SW480 (cell line): ENCODE measurements at regions not wholly inside any gene's neighbourhood (a gene's known extent, or its start where the extent isn't known, plus 50 kb on each side); places are given as distances from the start of the nearest gene placed in this dataset.
"Not testable (repeated sequence)": the region's sequence is repeated elsewhere in the genome, so short reads cannot be mapped to it uniquely, and the experiment has no call there.

Experiments used
- DNase-seq: peaks from one replicate; pipeline ENCODE4 v3.0.0-alpha.2; 2016; ENCODE audit warnings: low spot score

GRCh38 chr13:79187917-79188690 is 218.0 kb downstream of the RBM26 start:
- no peak for DNase-seq

- no peak for DNase-seq
These were observed 220.5 kb downstream of the RBM26 start for GRCh38 chr13:79185580-79185979.

- no peak for DNase-seq
These were observed 222.8 kb downstream of the RBM26 start for GRCh38 chr13:79183231-79183630.

GRCh38 chr13:79173691-79174090 is 232.4 kb downstream of the RBM26 start:
- not testable (repeated sequence) for DNase-seq

GRCh38 chr13:79172924-79173323 is 233.1 kb downstream of the RBM26 start:
- DNase-seq = not testable (repeated sequence)

- no peak for DNase-seq
These were observed 234.7 kb downstream of the RBM26 start for GRCh38 chr13:79171141-79172061.

- no peak for DNase-seq
These were observed 245.2 kb downstream of the RBM26 start for GRCh38 chr13:79160818-79161217.

- no peak for DNase-seq
These were observed 250.2 kb downstream of the RBM26 start for GRCh38 chr13:79155883-79156282.

- DNase-seq = no peak
These were observed 256.8 kb downstream of the RBM26 start for GRCh38 chr13:79149210-79149609.

GRCh38 chr13:79141082-79141481 is 265.0 kb downstream of the RBM26 start:
- DNase-seq = no peak

GRCh38 chr13:79128158-79128557 is 277.9 kb downstream of the RBM26 start:
- DNase-seq = peak; percentile 21

GRCh38 chr13:79126706-79127105 is 279.3 kb downstream of the RBM26 start:
- no peak for DNase-seq

- DNase-seq = no peak
These were observed 281.9 kb downstream of the RBM26 start for GRCh38 chr13:79124183-79124582.

GRCh38 chr13:79121286-79121685 is 284.8 kb downstream of the RBM26 start:
- DNase-seq = no peak

GRCh38 chr13:79119578-79120107 is 286.4 kb downstream of the RBM26 start:
- DNase-seq = no peak

- DNase-seq = no peak
These were observed 294.0 kb downstream of the RBM26 start for GRCh38 chr13:79112016-79112415.

- no peak for DNase-seq
These were observed 297.0 kb downstream of the RBM26 start for GRCh38 chr13:79108914-79109643.

GRCh38 chr13:79098596-79098995 is 307.5 kb downstream of the RBM26 start:
- no peak for DNase-seq

GRCh38 chr13:79097201-79097600 is 308.9 kb downstream of the RBM26 start:
- no peak for DNase-seq

GRCh38 chr13:79096099-79096498 is 310.0 kb downstream of the RBM26 start:
- no peak for DNase-seq

GRCh38 chr13:79090552-79091124 is 315.4 kb downstream of the RBM26 start:
- no peak for DNase-seq
